ENCODE measurements at regions not wholly inside any gene's neighbourhood (a gene's known extent, or its start where the extent isn't known, plus 50 kb on each side); places are given as distances from the start of the nearest gene placed in this dataset.
"Not testable (repeated sequence)": the region's sequence is repeated elsewhere in the genome, so short reads cannot be mapped to it uniquely, and the experiment has no call there.

DNA sequence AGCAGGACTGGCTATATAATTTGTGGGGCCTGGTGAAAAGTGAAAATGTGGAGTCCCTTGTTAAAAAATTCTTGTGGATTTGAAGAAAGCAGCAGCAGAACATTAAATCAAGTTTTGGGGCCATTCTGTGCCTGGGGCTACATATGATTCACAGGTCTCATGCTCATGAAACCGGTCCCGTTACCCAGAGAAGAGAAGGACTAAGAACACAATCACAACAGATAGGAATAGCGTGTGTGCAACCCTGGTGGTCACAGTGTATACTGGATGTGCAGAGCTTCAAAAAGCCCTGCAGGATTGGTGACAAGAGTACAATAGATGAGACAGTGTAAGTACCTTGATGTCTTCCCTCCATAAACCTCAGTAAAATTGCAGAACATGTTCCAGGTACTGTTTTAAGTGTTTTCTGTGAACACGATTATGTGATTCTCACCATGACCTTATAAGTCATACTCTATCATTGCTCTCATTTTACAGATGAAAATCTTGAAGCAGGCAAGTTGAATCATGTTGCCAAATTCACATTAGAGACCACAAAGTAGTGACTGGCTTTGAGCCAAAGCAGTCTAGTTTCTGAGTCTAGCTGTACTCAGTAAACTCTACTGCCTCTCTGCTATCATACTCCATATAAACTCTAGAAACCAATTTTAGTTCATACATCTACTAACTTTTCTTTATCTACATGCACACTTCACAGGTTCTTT lies 636.5 kb downstream of the TAF11L14 start:
- DNase-seq = no peak

DNA sequence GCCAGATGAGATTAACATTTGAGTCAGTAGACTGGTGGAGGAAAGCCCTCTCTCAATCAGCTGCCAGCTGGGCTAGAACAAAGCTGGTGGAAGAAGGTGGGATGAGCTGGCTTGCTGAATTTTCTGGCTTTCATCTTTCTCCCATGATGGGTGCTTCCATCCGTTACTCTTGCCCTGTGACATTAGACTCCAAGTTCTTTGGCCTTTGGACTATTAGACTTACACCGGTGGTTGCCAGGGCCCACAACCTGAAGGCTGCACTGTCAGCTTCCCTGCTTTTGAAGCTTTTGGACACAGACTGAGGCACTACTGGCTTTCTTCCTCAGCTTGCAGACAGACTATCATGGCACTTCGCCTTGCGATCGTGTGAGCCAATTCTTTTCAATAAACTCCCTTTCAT lies 642.7 kb downstream of the TAF11L14 start:
- DNase-seq = no peak

DNA sequence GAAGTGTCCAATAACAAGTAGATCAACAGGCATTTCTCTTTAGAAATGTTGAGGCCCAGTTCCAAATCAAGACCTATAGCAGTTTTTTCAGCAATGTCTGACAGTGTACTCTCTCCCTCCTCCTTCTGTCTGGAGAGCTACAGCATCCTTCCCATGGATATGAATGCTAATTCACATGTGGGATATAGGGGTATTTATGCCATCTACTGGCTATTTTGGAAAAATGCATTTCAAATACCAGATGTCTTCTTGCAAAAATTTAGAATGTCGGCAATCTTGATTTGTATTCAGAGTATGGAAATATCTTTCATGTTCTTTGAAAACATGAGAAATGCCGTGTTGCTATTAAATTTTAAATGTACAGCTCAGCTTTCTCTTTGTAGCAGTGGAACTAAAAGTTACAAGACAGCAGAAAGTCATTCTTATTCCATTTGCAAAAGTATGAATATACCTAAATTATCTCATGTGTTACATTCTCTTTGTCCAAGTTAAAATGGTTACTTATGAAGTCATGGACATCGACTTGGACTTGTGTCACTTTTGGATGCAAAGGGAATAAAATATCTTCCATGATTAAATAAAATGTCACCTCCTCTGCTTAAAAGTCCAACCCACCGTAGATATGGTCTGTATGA lies 647.8 kb downstream of the TAF11L14 start:
- no peak for DNase-seq

DNA sequence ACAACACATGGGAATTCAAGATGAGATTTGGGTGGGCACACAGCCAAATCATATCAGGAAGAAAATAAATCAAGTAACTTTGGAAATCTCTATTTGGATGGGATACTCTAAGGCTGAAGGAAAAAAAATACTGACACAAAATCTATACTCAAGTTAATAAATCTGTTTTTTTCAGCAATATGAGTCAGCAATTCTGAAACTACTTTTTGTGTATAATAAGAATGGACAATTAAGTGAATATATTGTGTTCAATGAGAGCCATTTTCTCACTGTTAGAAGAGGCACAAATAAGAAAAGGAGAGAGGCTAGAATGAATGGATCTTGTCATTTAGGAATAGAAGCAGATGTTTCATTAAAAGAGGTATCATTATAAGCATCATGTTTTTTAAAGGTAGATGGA lies 651.0 kb downstream of the TAF11L14 start:
- no peak for DNase-seq

DNA sequence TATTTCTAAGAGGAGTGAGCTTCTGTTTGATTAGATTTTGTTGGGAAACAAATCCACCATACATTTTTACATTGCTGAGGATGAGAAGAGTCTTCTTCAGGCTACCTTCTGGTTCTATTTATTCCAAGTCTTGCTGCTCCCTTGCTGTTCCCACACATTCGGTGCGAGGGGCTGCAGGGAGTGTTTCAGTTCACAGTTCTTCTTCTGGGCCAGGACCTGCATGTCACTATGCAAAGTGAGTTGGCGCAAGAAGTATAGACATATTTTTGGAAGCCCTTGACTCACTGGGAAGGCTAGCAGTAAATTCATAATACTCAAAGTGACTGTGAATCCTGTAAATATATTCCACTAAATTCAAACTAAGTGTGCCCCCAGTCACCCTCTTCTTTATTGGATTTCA lies 657.9 kb downstream of the TAF11L14 start:
- no peak for DNase-seq

DNA sequence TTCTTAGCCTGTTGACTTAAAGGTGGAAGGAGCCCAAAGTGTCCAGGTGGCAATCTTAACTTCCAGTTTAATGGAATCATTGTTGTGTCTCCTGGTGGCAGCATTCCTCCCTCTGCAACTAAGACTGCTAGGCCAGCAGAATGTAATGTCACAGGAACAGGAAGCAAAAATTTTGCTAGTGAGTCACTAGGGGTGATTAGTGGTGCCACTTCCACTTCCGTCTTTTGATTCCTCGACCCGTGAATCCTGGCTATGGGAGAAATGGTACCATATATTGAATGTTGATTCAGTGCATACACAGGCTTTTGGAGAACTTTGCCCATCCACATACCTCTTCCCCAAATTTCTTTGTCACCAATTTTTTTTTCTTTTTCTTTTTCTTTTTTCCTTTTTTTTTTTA lies 661.4 kb downstream of the TAF11L14 start:
- DNase-seq = not testable (repeated sequence)

DNA sequence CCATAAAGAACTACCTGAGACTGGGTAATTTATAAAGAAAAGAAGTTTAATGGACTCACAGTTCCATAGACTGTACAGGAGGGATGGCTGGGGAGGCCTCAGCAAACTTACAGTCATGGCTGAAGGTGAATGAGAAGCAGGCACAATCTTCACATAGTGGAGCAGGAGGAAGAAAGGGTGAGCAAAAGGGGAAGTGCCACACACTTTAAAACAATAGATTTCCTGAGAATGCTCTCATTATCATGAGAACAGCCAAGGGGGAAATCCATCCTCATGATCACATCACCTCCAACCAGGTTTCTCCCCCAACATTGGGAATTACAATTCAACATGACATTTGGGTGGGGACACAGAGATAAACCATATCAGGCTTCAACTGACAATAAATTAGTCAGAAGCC lies 664.9 kb downstream of the TAF11L14 start:
- DNase-seq = no peak

DNA sequence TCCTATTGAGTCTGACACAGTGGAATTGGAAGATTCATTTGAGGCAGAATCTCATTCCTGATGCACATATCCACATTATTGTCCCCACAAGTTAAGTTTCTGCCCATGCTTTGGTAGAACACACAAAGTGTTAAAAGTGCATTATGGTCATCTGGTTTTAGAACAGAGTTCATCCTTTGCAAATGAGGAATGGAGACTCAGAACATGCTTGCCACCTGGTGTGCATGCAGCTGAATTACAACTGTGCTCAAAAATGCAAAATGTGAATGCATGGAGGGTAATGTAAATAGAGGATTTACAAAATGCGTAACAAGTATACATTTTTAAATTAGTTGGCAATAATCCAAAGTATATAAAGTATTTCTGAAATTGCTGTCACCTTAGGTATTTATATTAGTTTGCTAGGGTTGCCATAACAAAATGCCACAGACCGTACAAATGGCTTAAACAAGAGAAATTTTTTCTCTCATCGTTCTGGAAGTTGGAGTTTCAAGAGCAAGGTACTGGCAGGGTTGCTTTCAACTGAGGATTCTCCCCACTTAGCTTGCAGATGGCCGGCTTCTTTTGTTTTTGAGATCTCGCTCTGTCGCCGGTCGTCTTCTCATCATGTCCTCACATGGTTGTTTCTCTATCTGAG lies 671.1 kb downstream of the TAF11L14 start:
- no peak for DNase-seq

DNA sequence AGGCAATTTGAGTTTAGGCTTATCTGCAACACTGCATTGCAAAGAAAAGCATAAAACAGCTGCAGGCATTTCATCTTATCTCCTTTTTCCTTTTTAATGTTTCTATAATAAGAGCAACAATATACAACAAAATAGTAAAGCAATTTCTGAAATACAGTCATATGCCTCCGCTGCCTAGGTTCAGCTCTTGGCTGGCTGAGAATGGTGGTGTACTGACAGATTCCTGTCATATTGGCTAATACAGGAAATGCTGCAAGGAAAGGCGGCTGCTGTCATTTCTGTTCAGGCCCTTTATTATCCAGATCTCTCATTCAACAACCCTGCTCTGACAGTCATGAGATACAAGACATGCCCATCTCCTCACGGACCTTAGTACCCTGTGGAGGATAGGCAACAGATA lies 677.0 kb downstream of the TAF11L14 start:
- no peak for DNase-seq

DNA sequence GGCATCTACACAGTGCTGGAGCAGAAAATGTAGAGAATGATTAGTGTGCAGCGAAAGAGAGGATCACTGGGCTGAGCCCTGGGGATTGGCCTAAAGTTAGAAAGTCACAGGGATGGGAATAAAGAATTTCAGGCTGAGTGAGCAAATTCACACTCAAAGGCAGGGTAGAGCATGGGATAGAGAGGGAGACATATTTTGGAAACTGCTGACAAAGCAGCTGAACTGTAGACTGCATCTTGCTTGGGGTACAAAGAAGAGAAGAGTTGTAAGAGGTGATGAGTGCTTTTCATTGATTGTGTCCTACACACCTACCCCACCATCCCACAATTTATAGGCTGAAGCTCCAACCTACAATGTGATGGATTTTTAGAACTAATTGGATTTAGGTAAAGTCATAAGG lies 677.8 kb downstream of the TAF11L14 start:
- no peak for DNase-seq

DNA sequence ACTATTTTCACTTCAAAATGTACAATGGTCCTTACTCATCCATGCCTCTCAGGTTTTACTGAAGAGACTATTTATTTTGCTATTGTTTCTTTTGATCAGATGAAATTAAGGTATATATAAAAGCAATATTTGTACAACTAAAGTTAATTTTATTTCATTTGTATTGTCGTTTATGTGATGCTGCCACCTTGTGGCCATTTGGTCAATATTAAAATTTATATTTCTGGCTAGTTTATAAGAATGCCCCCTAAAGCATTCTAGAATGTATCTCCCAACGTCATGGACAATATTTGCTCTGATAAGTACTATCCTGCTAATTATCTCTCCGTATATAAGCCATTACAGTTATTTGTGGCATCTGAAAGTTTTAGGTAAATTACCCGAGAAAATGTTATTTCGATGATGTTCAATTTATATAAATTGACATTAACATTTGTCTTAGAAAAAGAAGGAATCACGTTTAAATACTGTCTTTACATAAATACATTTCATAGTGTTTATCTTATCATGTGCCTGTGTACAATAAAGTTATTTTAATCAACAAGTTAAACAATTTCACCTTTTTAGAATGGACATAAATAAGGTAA lies 680.0 kb downstream of the TAF11L14 start:
- DNase-seq = no peak

DNA sequence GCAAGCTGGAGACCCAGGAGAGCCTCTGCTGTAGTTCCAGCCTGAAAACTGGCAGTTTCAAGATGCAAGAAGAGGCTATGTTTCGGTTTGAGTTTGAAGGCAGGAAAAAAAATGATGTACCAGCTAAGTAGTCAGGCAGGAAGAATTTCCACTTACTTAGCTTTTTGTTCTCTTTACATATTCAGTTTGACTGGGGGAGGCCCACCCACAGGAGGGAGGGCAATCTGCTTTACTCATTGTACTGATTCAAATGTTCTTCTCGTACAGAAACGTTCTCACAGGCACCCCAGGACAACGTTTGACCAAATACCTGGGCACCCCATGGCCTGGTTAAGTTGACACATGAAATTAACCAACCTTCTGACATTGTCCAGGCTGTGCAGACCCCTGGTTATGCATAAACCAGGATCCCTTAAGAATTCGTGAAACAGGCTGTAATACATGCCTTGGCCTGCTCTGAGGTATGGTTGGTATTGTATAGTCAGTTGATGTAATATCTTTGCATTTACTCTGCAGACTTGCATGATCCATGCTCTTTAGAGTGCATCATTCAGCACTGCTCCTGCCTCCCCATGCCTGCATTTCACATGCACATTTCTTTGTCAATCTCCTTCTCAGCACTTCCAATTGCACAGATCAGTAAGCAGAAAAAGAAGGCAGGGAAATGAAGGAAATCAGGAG lies 687.1 kb downstream of the TAF11L14 start:
- no peak for DNase-seq

DNA sequence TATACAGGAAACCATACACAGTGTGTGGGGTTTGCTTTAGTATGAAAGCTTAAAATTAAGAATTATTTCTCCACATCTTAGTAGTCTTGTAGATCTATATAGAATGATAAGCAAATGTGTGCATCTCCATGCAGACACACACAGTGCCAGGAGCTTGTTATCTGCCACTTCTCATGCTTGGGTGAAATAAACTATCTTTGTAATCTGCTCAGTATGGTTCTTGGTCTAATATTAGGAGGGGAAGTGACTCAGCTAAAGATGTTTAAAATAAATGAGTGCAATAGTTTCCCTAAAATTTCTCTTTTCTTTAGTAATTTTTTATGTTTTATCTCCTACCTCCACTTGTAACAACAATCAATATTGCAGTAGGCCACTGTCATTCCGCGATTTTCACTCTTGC lies 689.6 kb downstream of the TAF11L14 start:
- DNase-seq = no peak

DNA sequence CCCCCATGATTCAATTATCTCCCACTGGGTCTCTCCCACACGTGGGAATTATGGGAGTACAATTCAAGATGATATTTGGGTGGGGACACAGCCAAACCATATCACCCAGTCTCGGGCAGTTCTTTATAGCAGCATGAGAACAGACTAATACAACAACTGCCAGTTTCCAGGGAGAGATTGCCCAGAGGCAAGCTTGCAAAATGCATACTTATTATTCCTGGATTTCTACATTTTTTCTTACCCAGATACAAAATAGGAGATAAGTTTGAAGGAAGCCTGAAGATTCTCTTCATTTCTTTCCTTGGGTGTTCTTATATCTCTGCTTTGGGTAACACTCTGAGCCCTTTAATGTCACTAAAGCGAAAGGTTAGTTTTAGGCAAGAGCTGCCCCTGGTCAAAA lies 691.2 kb downstream of the TAF11L14 start:
- no peak for DNase-seq

DNA sequence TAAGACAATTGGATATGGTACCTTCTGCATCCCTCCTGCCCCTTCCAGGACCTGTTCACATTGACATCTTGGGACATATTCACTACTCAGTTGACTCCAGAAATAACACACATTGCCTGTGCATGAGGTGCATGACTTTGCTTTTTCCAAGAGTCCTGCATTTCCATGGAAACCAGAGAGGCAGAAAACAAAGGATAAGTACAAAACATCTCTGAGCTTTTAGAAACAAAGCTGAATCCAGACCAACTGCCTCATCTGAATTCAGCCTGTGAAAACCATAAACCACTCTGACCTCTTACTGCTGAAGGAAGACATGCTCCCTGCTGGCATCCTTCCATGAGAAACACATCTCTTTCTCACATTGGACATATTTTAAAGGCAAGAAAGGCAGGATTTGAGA lies 695.1 kb downstream of the TAF11L14 start:
- no peak for DNase-seq

DNA sequence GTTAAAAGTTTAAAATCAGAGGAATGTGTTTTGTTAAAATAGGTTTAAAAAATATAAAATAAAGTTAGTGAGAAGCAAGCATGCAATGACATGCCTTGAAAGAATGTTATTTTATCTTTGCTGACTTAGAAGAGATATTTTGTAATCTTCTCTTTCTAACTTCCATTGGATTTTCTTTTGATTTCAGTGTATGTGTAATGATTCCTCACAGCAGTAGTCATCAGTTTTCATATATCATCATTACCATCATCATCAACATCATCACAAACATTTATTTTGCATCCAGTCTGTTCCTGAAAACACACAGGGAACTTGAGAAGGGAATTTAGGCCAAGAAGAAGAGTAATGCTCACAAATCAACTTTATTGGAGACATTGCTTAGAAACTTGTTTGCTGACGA lies 699.6 kb downstream of the TAF11L14 start:
- no peak for DNase-seq

DNA sequence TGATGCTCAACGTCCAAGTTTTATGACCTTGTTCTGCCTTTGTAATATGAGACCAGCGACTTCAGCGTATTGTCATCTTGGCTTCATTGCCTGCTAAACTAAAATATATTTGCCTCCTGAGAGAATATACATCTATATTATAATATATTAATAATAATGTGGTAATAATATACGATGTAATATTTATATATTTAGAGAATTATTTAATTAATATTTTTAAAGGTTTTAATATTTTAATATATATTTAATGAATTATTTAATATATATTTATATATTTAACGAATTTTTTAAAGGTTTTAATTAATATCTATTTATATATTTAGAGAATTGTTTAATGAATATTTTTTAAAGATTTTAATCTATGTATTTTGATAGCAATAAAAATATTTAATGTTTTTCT lies 700.7 kb downstream of the TAF11L14 start:
- no peak for DNase-seq

DNA sequence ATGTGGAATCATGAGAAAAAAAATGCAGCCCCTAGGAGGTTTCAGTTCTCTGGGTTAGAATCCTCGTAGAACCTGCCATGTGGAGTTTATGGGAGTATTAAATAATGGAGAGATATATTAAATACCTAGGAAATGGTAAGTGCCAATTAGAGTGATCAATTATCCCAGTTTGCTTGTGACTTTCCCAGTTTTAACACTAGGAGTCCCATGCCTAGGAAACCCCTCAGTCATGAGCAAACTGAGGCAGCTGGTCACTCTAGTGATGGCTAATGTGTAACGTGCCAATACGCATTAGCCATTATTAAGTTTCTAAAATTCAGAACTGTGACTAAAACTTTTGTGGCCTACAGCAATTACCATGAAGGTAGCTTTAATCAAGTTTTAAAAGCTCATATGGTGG lies 720.6 kb downstream of the TAF11L14 start:
- DNase-seq = no peak

DNA sequence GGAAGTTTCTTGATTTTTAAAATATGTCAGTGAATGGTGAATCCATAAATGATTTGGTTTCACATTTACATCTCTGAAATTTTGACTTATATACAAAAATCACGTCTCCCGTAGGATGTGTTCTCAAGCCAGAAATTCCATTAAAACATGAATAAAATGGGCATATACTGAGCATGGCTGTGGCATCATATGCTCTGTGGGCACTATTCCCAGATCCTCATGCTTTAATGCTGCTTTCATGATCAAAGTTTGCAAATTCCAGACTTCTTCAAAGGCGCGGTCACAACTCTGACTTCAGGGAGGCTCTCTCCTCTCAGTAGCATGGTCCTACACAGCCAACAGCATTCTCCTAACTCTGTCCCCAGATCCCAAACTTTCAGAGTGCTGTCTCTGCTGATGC lies 723.2 kb downstream of the TAF11L14 start:
- DNase-seq = no peak

DNA sequence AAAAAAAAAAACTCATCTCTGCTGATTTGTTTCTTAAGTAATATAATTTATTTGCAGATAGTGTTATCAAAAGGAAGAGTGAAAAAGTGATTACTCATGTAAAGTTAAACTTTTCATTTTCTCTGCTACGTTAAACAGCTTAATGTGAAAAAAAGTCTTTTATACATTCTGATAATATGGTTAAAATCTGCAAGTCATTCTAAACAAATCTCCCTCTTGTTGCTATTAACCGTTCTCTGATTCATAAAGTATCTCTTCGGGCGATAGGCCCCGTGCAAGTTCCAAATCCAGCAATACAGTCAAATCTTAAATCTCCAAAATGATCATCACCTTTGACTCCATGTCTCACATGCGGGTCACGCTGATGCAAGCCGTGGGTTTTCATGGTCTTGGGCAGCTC lies 732.0 kb downstream of the TAF11L14 start:
- DNase-seq = no peak

DNA sequence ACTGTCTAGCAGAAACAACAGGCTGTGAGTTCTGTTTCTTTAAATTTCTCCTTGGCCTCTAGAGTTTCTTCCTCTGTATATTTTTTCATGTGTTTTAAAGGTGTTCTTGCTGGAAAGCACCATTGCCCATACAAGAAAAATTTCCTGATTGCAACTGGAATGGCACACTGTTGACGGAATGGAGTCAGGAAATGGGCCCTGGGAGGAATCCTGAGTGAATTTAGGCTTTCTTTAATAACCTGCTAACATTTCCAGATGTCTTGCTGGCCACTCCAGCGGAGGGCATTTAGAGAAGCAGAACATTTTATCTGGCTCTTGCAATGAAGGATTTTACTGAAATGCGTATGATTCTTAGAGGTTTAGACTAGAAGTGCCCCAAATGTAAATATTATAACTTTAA lies 736.3 kb downstream of the TAF11L14 start:
- no peak for DNase-seq

DNA sequence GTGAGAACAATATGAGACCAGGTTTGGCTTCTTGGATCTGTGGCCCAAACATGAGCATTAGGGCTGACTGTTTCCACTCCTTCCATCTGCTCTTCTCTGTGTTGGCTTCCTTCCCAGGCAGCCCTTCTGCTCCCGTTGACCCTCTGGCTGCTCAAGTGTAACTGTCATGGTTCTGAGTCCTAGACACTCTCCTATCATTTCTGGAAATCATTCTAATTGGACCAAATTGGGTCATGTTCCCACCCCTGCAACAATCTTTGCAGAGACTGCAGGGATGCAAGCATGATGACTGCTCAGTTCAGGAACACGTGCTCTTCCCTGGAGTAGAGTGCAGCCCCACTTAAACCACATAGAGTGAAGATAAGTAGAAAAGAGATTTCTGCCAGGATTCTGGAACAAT lies 741.4 kb downstream of the TAF11L14 start:
- no peak for DNase-seq

DNA sequence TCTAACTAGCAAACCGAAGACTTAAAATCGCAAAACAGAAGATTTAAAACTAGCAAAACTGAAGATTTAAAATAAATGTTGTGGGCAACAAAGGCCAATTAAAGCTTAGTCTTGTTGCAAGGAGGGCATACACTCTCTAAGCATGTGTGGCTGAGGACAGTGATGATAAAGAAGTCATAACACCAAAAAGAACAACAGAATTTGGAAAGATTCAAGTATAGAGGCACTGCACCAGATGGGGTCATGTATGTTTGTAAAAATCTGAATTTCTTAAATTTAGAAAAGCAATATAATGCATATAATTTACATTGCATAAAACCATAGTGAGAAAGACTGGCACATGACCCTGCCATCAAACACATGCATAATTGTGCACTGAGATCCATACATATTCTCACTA lies 743.8 kb downstream of the TAF11L14 start:
- DNase-seq = no peak

DNA sequence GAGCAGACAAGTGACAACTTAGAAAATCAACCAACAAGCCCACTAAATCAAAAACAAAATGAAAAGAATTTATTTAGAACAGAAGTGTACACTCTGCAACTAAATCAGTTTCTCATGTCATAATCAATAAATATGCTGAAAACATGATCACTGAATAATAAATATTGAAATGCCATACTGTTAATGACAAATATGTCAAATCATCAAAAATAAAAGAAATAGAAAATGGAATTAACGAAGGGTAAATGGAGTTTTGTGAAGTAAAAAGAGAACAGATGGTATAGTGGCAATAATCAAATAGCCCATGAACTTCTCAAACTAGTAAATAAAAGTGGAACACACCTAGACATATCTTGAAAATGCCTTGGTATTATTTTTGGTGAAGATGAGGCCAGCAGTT lies 744.9 kb downstream of the TAF11L14 start:
- DNase-seq = no peak

Data from NCI-H187 (cell line).